ENCODE measurements at regions not wholly inside any gene's neighbourhood (a gene's known extent, or its start where the extent isn't known, plus 50 kb on each side); places are given as distances from the start of the nearest gene placed in this dataset.

DNA sequence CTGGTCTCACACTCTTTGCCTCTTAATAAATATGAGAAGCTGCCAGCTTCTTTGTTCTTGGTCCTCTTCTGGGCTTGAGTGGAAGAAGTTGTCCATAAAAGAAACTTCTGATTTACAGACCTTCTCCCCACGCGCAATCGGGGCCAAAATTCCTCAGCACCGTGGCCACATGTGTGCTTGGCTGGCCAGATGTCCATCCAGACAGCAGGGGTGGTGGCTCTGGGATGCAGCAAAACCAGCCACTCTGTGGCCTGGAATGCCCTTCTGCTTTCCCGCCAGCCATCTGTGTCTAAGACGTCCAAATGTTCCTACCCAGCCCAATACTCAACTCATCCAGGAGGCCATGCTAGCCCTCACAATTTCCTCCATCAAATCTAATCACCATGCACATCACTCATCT lies 250.8 kb downstream of the EN1 start:
- no peak overlapping the region for H3K27ac ChIP-seq
- H3K4me2 ChIP-seq (ENCODE audit: low read length): no peak overlapping the region
- no peaks in the 10 kb centered on the region for H3K27me3 ChIP-seq (ENCODE audit: control insufficient read depth, insufficient read depth, low read length)
- TF ChIP-seq, protein P1, sequence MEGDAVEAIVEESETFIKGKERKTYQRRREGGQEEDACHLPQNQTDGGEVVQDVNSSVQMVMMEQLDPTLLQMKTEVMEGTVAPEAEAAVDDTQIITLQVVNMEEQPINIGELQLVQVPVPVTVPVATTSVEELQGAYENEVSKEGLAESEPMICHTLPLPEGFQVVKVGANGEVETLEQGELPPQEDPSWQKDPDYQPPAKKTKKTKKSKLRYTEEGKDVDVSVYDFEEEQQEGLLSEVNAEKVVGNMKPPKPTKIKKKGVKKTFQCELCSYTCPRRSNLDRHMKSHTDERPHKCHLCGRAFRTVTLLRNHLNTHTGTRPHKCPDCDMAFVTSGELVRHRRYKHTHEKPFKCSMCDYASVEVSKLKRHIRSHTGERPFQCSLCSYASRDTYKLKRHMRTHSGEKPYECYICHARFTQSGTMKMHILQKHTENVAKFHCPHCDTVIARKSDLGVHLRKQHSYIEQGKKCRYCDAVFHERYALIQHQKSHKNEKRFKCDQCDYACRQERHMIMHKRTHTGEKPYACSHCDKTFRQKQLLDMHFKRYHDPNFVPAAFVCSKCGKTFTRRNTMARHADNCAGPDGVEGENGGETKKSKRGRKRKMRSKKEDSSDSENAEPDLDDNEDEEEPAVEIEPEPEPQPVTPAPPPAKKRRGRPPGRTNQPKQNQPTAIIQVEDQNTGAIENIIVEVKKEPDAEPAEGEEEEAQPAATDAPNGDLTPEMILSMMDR (IDR thresholded peaks at IDR 0.05): no peak
- H3K4me3 ChIP-seq (ENCODE audit: low read depth, low read length): no peak overlapping the region
- no peaks in the 10 kb centered on the region for H3K4me1 ChIP-seq
- no peak overlapping the region for H3K9ac ChIP-seq
- no peak overlapping the region for H2AFZ ChIP-seq
- H3K36me3 ChIP-seq (ENCODE audit: control insufficient read depth, insufficient read depth, low read length): no peaks in the 10 kb centered on the region
- no peaks in the 10 kb centered on the region for H3K79me2 ChIP-seq
- H3K9me3 ChIP-seq (ENCODE audit: control insufficient read depth, low read length): no peaks in the 10 kb centered on the region

DNA sequence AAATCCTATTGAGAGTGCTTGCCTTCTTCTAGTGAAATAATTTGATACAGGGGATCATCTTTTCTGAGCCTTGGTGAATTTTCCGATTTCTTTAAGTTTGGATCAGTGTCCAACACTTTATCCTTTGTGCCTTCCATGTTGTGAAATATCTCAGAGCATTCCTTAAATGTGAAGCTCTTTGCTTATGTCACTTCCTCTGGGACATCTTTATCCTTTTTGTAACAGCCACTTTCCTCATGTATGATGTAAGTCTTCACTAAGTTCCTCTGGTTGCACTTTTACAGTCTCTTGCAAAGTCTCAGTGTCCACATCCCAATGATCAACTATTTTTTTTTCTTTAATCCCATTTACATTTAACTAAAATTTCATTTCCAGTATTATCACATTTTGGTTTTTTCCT lies 254.2 kb downstream of the EN1 start:
- no peak overlapping the region for H2AFZ ChIP-seq
- no peaks in the 10 kb centered on the region for H3K36me3 ChIP-seq (ENCODE audit: control insufficient read depth, insufficient read depth, low read length)
- no peaks in the 10 kb centered on the region for H3K4me1 ChIP-seq
- H3K4me3 ChIP-seq (ENCODE audit: low read depth, low read length): no peak overlapping the region
- H3K27me3 ChIP-seq (ENCODE audit: control insufficient read depth, insufficient read depth, low read length): no peaks in the 10 kb centered on the region
- H3K9ac ChIP-seq: no peak overlapping the region
- H3K9me3 ChIP-seq (ENCODE audit: control insufficient read depth, low read length): no peaks in the 10 kb centered on the region
- no peak overlapping the region for H3K4me2 ChIP-seq (ENCODE audit: low read length)
- TF ChIP-seq, protein P1 (IDR thresholded peaks at IDR 0.05): no peak
- H3K27ac ChIP-seq: no peak overlapping the region
- no peaks in the 10 kb centered on the region for H3K79me2 ChIP-seq

DNA sequence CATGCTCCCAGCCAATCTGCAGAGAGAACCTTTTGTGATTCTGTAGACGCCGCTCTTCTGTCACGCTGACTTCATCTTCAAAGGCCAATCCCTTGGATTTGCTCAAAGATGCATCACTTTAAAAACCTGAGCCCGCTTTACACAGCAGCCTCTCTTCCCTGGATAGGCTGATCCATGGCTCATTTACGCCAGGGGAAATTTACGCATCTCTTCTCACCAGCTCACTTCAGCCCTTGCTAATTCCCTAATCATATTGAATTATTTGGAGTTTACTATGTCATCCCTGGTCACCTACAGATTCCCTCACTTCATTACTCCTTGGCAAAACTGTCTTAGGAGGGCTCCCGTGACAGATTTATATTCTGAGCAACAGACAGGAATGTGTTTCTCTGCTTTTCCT lies 256.2 kb downstream of the EN1 start:
- Histone ChIP-seq H3K4me2 (ENCODE audit: low read length) (no peak overlapping the region), H3K79me2 (no peaks in the 10 kb centered on the region), H3K27me3 (ENCODE audit: control insufficient read depth, insufficient read depth, low read length) (no peaks in the 10 kb centered on the region), H3K36me3 (ENCODE audit: control insufficient read depth, insufficient read depth, low read length) (no peaks in the 10 kb centered on the region), H3K9ac (no peak overlapping the region), H3K9me3 (ENCODE audit: control insufficient read depth, low read length) (no peaks in the 10 kb centered on the region), H2AFZ (no peak overlapping the region), H3K27ac (no peak overlapping the region), H3K4me1 (no peaks in the 10 kb centered on the region), H3K4me3 (ENCODE audit: low read depth, low read length) (no peak overlapping the region)
- TF ChIP-seq, protein P1 (IDR thresholded peaks at IDR 0.05): no peak

DNA sequence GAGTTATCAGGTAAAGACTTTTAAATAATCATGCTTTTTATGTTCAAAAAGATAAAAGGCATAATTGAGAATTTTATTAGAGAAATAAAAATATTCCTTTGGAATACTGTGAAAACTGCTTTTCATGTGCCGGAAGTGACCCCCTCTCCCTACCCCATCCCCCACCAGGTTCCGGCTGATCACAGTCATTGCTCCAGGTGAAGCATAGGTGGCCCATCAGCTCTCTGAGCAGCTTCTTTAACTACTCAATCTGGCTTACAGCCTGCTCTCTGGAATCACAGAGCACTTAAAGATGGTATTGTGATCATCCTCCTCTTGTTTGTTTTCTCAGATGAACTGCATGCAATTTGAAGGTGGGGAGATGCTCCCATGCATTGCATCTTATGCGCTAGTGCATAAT lies 257.7 kb downstream of the EN1 start:
- H3K4me1 ChIP-seq: no peaks in the 10 kb centered on the region
- H3K27ac ChIP-seq: no peak overlapping the region
- no peaks in the 10 kb centered on the region for H3K9me3 ChIP-seq (ENCODE audit: control insufficient read depth, low read length)
- no peaks in the 10 kb centered on the region for H3K27me3 ChIP-seq (ENCODE audit: control insufficient read depth, insufficient read depth, low read length)
- H3K36me3 ChIP-seq (ENCODE audit: control insufficient read depth, insufficient read depth, low read length): no peaks in the 10 kb centered on the region
- no peaks in the 10 kb centered on the region for H3K79me2 ChIP-seq
- no peak overlapping the region for H3K9ac ChIP-seq
- H3K4me2 ChIP-seq (ENCODE audit: low read length): no peak overlapping the region
- H3K4me3 ChIP-seq (ENCODE audit: low read depth, low read length): no peak overlapping the region
- TF ChIP-seq, protein P1 (IDR thresholded peaks at IDR 0.05): no peak
- no peak overlapping the region for H2AFZ ChIP-seq

DNA sequence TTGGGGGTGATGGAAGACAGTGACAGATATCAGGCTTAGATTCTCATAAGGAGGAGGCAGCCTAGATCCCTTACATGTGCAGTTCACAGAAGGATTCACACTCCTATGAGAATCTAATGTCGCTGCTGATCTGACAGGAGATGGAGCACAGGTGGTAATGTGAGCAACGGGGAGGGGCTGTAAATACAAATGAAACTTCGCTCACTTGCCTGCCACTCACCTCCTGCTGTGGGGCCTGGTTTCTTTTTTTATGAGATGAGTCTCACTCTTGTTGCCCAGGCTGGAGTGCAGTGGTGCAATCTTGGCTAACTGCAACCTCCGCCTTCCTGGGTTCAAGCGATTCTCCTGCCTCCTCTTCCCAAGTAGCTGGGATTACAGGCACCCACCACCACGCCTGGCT lies 258.6 kb downstream of the EN1 start:
- Histone ChIP-seq H3K4me3 (ENCODE audit: low read depth, low read length) (no peak overlapping the region), H3K9ac (no peak overlapping the region), H3K27me3 (ENCODE audit: control insufficient read depth, insufficient read depth, low read length) (no peaks in the 10 kb centered on the region), H3K9me3 (ENCODE audit: control insufficient read depth, low read length) (no peaks in the 10 kb centered on the region), H3K4me1 (no peaks in the 10 kb centered on the region), H3K27ac (no peak overlapping the region), H2AFZ (no peak overlapping the region), H3K4me2 (ENCODE audit: low read length) (no peak overlapping the region), H3K79me2 (no peaks in the 10 kb centered on the region), H3K36me3 (ENCODE audit: control insufficient read depth, insufficient read depth, low read length) (no peaks in the 10 kb centered on the region)
- TF ChIP-seq, protein P1 (IDR thresholded peaks at IDR 0.05): no peak

Measured in parathyroid adenoma (tissue), 2 donors.